CD14-positive monocyte (primary cell): ENCODE measurements at regions not wholly inside any gene's neighbourhood (a gene's known extent, or its start where the extent isn't known, plus 50 kb on each side); places are given as distances from the start of the nearest gene placed in this dataset.

Experiments used
- DNase-seq, 3 donors: peaks; one replicate each; pipeline ENCODE4 v3.0.0-alpha.2; 2011 to 2022
- H2AFZ ChIP-seq: 2 replicates; pipeline ENCODE4 v1.6.0; 2012; ENCODE audit warnings: mild to moderate bottlenecking, low read depth, low read length, inconsistent platforms; ENCODE audit not compliant: insufficient read depth, poor library complexity, severe bottlenecking
- H3K27ac ChIP-seq, 2 donors: 1 replicate in 1 of 2; 2 replicates in 1 of 2; pipeline ENCODE4 v1.5.1; 2012 to 2013; ENCODE audit warnings: low read length in 2 of 2, control low read depth in 1 of 2, inconsistent platforms in 1 of 2, low read depth in 1 of 2, mild to moderate bottlenecking in 1 of 2
- H3K27me3 ChIP-seq, 2 donors: one replicate each; pipeline versions ENCODE4 v1.6.0 to v1.6.1; 2011 to 2013; ENCODE audit warnings: low read length in 2 of 2; ENCODE audit not compliant: control insufficient read depth in 2 of 2, insufficient read depth in 2 of 2
- H3K36me3 ChIP-seq, 2 donors: replicated peaks in 1 of 2; 1 replicate in 1 of 2; 2 replicates in 1 of 2; pipeline versions ENCODE4 v1.5.1 to v1.6.1; 2012 to 2013; ENCODE audit warnings: low read length in 2 of 2, control low read depth in 1 of 2, inconsistent platforms in 1 of 2, mild to moderate bottlenecking in 1 of 2; ENCODE audit not compliant: insufficient read depth in 2 of 2, control insufficient read depth in 1 of 2
- H3K4me1 ChIP-seq, 2 donors: 1 replicate in 1 of 2; 2 replicates in 1 of 2; pipeline versions ENCODE4 v1.5.1 to v1.6.1; 2012 to 2013; ENCODE audit warnings: low read length in 2 of 2, control low read depth in 1 of 2, inconsistent platforms in 1 of 2, mild to moderate bottlenecking in 1 of 2, moderate library complexity in 1 of 2; ENCODE audit not compliant: insufficient read depth in 2 of 2, control insufficient read depth in 1 of 2
- H3K4me2 ChIP-seq: replicated peaks from 2 replicates; pipeline ENCODE3; 2012; ENCODE audit warnings: low read length, moderate library complexity, mild to moderate bottlenecking; ENCODE audit not compliant: poor library complexity, severe bottlenecking; ENCODE audit errors: extremely low read depth
- H3K4me3 ChIP-seq, 3 experiments: fragments of 200-600 bp in 1 of 3; sonication (generic) in 1 of 3; replicated peaks in 1 of 3; 1 replicate in 2 of 3; 2 replicates in 1 of 3; pipeline ENCODE4 v1.5.1; 2011 to 2013; ENCODE audit warnings: low read length in 3 of 3, mild to moderate bottlenecking in 3 of 3, control low read depth in 2 of 3, low read depth in 2 of 3, inconsistent platforms in 1 of 3, moderate library complexity in 1 of 3
- H3K79me2 ChIP-seq: 2 replicates; pipeline ENCODE4 v1.6.0; 2012; ENCODE audit warnings: mild to moderate bottlenecking, control low read depth, inconsistent platforms, low read length, moderate library complexity; ENCODE audit not compliant: insufficient read depth
- H3K9ac ChIP-seq: 2 replicates; pipeline ENCODE4 v1.6.0; 2017; ENCODE audit warnings: low read length, mild to moderate bottlenecking; ENCODE audit not compliant: insufficient read depth, poor library complexity, severe bottlenecking
- H3K9me3 ChIP-seq, 2 donors: replicated peaks in 1 of 2; 1 replicate in 1 of 2; 2 replicates in 1 of 2; pipeline versions ENCODE4 v1.5.1 to v1.6.1; 2012 to 2013; ENCODE audit warnings: low read length in 2 of 2, control low read depth in 1 of 2; ENCODE audit not compliant: control insufficient read depth in 1 of 2, insufficient read depth in 1 of 2
- H4K20me1 ChIP-seq: 2 replicates; pipeline ENCODE4 v1.6.0; 2012; ENCODE audit warnings: mild to moderate bottlenecking, low read length, control low read depth, moderate library complexity; ENCODE audit not compliant: insufficient read depth
- H3K27ac Mint-ChIP-seq, 7 donors: one replicate each; pipeline ENCODE4 v1.8.0; 2020; ENCODE audit warnings: mild to moderate bottlenecking in 7 of 7, mixed read lengths in 7 of 7, moderate library complexity in 6 of 7, inconsistent platforms in 2 of 7
- H3K27me3 Mint-ChIP-seq, 3 donors: one replicate each; pipeline ENCODE4 v1.8.0; 2021 to 2022; ENCODE audit warnings: low read depth in 3 of 3, mild to moderate bottlenecking in 3 of 3, mixed read lengths in 3 of 3, moderate library complexity in 3 of 3, inconsistent platforms in 1 of 3
- H3K36me3 Mint-ChIP-seq, 2 donors: one replicate each; pipeline ENCODE4 v1.8.0; 2020; ENCODE audit warnings: mixed read lengths in 2 of 2, inconsistent platforms in 1 of 2, mild to moderate bottlenecking in 1 of 2
- H3K4me1 Mint-ChIP-seq: one replicate; pipeline ENCODE4 v1.8.0; 2020; ENCODE audit warnings: mild to moderate bottlenecking, mixed read lengths
- H3K4me3 Mint-ChIP-seq, 2 donors: one replicate each; pipeline ENCODE4 v1.8.0; 2020; ENCODE audit warnings: mild to moderate bottlenecking in 2 of 2, mixed read lengths in 2 of 2, moderate library complexity in 1 of 2
- H3K9me3 Mint-ChIP-seq, 7 donors: one replicate each; pipeline ENCODE4 v1.8.0; 2020 to 2022; ENCODE audit warnings: mixed read lengths in 7 of 7, mild to moderate bottlenecking in 6 of 7, moderate library complexity in 6 of 7, inconsistent platforms in 2 of 7
- WGBS: methylation state at CpG from one replicate; pipeline ENCODE4 v1.1.5; 2013; ENCODE audit warnings: missing lambda C conversion rate; ENCODE audit not compliant: insufficient coverage; 5-methylcytosine and 5-hydroxymethylcytosine counted together
- intact Hi-C, 2 donors: fragments of 100-400 bp; cut with micrococcal nuclease; formaldehyde crosslinking; loops; one replicate each; pipeline versions ENCODE4 v1.15.0 to v1.15.1; 2023
- TF ChIP-seq, protein P1 (sequence below): fragments of 200-600 bp; IDR thresholded peaks from one replicate; pipeline ENCODE4 v1.8.0; 2022; ENCODE audit warnings: antibody characterized with exemption, mild to moderate bottlenecking

DNA sequence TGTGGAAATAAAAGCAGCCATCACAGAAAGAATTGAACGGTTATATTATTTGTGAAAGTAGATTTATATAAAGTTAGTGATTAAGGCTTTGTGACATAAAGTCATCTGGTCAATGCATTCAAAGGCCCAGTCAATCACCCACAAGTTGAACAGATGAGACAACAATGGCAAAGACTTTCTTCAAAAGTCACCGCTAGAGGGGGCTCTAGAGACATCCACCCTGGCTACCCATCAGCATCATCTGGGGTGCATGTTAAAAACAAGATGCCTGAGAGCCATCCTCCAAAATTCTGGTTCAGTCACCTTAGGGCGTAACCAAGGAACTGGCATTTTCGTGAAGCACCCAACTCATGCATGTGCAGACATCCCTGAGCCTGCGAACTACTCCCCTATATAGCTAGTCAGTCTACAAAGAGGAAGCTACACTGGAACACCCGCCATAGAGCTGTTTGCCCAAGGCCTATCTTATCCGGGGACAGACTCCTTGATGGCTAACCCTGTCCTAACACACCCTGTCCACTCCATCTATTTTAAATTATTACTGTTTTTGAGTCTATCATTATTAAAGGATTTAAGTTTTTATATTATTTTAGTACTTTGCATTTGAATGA lies 970.5 kb downstream of the UQCRFS1 start:
- intact Hi-C loops: no loop called here
- Mint-ChIP-seq H3K4me3 (no peak overlapping the region), H3K27ac (no peak overlapping the region), H3K4me1 (no peaks in the 10 kb centered on the region), H3K27me3 (peaks cover 0 to 4% (median 2%) of the 10 kb centered on the region in 3 donors), H3K36me3 (no peaks in the 10 kb centered on the region), H3K9me3 (no peaks in the 10 kb centered on the region)
- Histone ChIP-seq H3K79me2 (no peaks in the 10 kb centered on the region), H2AFZ (no peak overlapping the region), H3K9me3 (no peaks in the 10 kb centered on the region), H3K4me1 (no peaks in the 10 kb centered on the region), H3K27ac (no peak overlapping the region), H3K27me3 (no peaks in the 10 kb centered on the region), H3K36me3 (no peaks in the 10 kb centered on the region), H3K9ac (no peak overlapping the region), H3K4me3 (no peak overlapping the region), H4K20me1 (no peaks in the 10 kb centered on the region), H3K4me2 (no peak overlapping the region)
- DNase-seq: peak in 1 of 3 donors; percentile 2
- WGBS: 51% methylated on average over 6 of the region's 7 CpGs
- TF ChIP-seq, protein P1, sequence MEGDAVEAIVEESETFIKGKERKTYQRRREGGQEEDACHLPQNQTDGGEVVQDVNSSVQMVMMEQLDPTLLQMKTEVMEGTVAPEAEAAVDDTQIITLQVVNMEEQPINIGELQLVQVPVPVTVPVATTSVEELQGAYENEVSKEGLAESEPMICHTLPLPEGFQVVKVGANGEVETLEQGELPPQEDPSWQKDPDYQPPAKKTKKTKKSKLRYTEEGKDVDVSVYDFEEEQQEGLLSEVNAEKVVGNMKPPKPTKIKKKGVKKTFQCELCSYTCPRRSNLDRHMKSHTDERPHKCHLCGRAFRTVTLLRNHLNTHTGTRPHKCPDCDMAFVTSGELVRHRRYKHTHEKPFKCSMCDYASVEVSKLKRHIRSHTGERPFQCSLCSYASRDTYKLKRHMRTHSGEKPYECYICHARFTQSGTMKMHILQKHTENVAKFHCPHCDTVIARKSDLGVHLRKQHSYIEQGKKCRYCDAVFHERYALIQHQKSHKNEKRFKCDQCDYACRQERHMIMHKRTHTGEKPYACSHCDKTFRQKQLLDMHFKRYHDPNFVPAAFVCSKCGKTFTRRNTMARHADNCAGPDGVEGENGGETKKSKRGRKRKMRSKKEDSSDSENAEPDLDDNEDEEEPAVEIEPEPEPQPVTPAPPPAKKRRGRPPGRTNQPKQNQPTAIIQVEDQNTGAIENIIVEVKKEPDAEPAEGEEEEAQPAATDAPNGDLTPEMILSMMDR: peak; percentile 60

DNA sequence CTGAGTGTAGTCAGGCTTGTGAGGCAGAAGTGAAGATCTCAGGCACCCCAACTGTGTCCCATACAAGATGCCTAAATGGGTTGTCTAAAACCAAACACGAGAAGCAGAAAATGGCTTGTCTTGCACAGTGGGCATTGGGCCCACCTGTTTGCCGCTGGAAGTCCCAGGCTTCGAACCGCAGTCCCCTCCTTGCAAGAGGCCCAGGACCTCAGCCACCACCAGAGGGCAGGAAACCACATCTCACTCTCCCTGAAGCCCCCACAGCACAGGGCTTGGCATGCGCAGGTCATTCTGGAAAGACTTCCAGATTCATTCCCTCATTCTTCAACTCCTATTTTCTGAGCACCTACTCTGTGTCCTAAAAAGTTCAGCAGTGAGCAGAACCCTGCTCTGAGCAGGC lies 973.7 kb downstream of the UQCRFS1 start:
- Histone ChIP-seq H3K27me3 (no peaks in the 10 kb centered on the region), H3K9ac (no peak overlapping the region), H3K4me3 (no peak overlapping the region), H3K4me2 (no peak overlapping the region), H3K27ac (no peak overlapping the region), H3K9me3 (no peaks in the 10 kb centered on the region), H4K20me1 (no peaks in the 10 kb centered on the region), H2AFZ (no peak overlapping the region), H3K79me2 (no peaks in the 10 kb centered on the region), H3K4me1 (no peaks in the 10 kb centered on the region), H3K36me3 (no peaks in the 10 kb centered on the region)
- no peak overlapping the region for H3K4me3 Mint-ChIP-seq
- WGBS: 59% methylated on average over 4 of the region's 5 CpGs
- H3K9me3 Mint-ChIP-seq: no peaks in the 10 kb centered on the region
- H3K27ac Mint-ChIP-seq: peak overlapping the region in 1 of 7 donors; percentile 65
- TF ChIP-seq, protein P1: no peak
- H3K27me3 Mint-ChIP-seq: peaks cover 0 to 6% (median 0%) of the 10 kb centered on the region in 3 donors
- no peaks in the 10 kb centered on the region for H3K36me3 Mint-ChIP-seq
- DNase-seq: no peak
- intact Hi-C loops: no loop called here
- no peaks in the 10 kb centered on the region for H3K4me1 Mint-ChIP-seq
